Stimulated activated CD4-positive, alpha-beta T cell treated with anti-CD3 and anti-CD28 coated beads, Interleukin-2, amount 100 ng/mL, for 48 hours (primary cell): ENCODE measurements at regions not wholly inside any gene's neighbourhood (a gene's known extent, or its start where the extent isn't known, plus 50 kb on each side); places are given as distances from the start of the nearest gene placed in this dataset.
"Not testable (repeated sequence)": the region's sequence is repeated elsewhere in the genome, so short reads cannot be mapped to it uniquely, and the experiment has no call there.

Source experiments
- DNase-seq, 2 donors: peaks; one replicate each; pipeline ENCODE4 v3.0.0-alpha.2; 2020

DNA sequence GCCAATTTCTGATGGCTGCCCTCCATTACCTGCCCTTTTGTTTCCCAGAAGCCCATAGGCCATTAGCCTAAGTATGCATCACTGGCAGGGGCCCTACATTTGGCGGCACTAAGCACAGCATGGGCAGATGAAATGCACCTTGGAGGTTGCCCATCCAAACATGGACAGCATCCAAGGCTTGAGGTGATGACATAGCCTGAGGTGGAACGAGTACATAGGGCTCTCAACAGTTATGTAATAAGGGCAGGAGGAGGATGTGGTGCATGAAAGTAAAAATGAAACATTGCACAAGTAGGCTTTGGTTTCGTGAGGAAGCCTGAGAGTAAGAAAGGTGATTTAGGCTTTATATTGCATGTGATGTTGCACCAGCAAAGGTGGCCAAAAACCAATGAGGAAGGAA is 148.1 kb downstream of the FAM76B start:
- DNase-seq: no peak

- no peak for DNase-seq
Measured at GRCh38 chr11:95638501-95638900, 151.1 kb downstream of the FAM76B start.

- no peak for DNase-seq
Measured at GRCh38 chr11:95625164-95625900, 164.2 kb downstream of the FAM76B start.

- DNase-seq: no peak
Measured at GRCh38 chr11:95616256-95616804, 173.3 kb downstream of the FAM76B start.

GRCh38 chr11:95611827-95612226 is 177.8 kb downstream of the FAM76B start:
- DNase-seq: no peak

- DNase-seq: not testable (repeated sequence)
Measured at GRCh38 chr11:95610185-95610584, 179.4 kb downstream of the FAM76B start.

GRCh38 chr11:95608093-95608492 is 181.5 kb downstream of the FAM76B start:
- no peak for DNase-seq

DNA sequence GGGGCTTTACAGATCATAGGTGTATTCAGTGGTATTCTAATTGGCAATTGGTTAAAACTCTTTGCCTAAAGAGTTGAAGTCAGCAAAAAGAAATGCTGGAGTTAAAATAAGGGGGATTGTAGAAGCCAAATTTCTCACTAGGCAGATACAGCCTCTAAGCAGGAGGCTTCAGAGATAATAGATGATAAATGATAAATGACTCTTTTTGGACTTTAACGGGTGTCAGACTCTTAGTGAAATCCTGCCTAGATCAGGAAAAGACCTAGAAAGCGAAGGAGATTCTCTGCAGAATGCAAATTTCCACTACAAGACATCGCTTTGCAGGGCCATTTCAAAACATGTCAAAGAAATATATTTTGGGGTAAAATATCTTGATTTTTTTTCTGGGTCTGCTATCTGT is 182.8 kb downstream of the FAM76B start:
- no peak for DNase-seq

GRCh38 chr11:95605271-95605940 is 184.2 kb downstream of the FAM76B start:
- no peak for DNase-seq

GRCh38 chr11:95599959-95600586 is 189.5 kb downstream of the FAM76B start:
- DNase-seq: no peak

DNA sequence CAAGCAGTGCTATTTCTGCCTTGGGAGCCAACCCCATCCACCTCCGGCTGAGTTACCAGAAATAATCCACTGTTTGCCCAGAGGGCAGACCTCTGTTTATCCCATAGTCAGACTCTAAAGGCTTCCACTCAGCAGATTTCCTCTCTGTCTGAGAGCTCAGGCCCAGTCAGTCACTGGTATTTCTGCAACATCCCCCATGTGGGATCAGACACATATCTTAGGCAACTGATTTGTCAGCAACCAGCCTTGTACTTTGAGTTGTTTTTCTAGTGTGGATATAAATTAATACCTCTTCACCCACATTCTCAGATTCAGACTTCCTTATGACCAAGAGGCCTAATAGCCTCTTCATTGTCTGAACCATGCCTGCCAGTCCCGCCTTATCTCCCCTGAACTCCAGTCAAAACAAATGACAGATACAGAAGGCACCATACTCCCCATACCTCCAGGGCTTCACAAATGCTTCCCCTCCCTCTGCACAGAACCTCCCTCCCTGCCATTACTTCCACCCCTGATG is 193.6 kb downstream of the FAM76B start:
- DNase-seq: no peak

- no peak for DNase-seq
Measured at GRCh38 chr11:95595541-95595940, 194.0 kb downstream of the FAM76B start.

GRCh38 chr11:95593111-95593510 is 196.5 kb downstream of the FAM76B start:
- no peak for DNase-seq

- no peak for DNase-seq
Measured at GRCh38 chr11:95592471-95592870, 197.1 kb downstream of the FAM76B start.

DNA sequence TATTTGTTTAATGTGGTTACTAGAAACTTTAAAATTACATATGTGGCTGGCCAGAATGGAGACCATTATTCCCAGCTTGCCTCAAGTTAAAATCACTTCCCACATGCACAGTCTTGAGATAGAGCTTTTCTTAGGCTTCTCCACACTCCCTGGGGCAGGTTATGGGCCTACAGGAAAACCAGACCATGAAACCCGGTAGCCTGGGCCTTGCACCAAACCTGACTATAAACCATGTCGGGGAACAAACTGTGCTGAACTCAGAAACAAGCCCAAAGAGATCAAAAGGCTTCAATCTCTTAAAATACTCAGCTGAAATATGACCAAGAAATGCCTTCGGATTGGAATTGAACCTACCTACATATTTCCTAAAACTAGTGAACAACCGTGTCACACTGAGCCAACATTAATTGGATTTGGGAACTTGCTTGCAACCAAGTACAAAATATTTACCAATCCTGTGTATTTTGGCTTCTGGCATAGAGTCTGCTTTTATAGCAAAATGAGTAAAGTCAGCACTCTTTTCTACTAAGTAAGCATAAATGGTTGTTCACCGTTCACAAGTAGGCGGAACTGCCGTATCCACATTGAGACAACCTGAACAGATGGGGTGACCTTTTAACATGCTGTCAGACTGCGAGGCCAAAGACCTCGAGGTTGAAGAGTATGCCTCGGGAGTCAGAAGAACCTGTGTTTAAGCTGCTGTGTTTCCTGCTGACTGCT is 199.5 kb downstream of the FAM76B start:
- no peak for DNase-seq

- no peak for DNase-seq
Measured at GRCh38 chr11:95588821-95589220, 200.8 kb downstream of the FAM76B start.

- DNase-seq: no peak
Measured at GRCh38 chr11:95586661-95587060, 202.9 kb downstream of the FAM76B start.

DNA sequence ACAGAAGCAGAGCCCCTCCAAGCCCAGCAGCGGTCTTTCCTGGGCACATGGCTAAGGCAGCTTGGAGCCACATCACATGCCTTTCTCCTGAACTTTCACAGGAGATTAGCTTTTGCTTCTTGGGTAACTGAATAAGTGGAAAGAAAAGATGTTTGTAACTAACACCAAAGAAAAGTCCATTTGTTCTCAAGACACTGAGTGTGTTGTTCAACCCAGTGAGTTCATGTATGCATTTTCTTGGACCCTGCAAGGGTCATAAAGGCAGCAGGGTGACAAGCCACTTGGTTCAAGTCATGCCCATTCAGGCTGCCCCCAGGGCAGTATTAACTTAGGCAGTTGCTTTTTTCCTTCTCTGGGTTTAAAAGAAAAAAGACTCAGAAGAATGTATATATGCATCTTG is 203.4 kb downstream of the FAM76B start:
- DNase-seq: no peak

DNA sequence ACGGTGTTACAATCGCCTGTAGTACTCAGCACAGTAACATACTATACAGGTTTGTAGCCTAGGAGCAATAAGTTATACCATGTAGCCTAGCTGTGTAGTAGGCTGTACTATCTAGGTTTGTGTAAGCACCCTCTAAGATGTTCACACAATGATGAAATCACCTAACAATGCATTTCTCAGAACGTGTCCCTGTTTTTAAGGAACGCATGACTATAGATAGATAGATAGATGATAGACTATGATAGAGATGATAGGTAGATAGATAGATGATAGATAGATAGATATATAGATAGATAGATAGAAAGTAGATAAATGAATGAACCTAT is 203.9 kb downstream of the FAM76B start:
- no peak for DNase-seq

GRCh38 chr11:95585069-95585751 is 204.4 kb downstream of the FAM76B start:
- no peak for DNase-seq

DNA sequence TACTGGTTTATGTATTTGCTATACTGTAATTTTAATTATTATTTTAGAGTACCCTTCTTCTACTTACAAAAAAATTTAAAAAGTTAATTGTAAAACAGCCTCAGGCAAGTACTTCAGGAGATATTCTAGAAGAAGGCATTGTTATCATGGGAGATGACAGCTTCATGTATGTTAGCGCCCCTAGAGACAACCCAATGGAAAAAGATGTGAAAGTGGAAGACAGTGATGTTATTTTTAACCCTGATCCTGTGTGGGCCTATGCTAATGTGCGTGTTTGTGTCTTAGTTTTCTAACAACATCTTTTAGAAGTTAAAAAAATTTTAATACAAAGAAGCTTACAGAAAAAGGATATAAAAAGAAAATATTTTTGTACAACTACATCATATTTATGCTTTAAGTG is 205.0 kb downstream of the FAM76B start:
- DNase-seq: no peak

DNA sequence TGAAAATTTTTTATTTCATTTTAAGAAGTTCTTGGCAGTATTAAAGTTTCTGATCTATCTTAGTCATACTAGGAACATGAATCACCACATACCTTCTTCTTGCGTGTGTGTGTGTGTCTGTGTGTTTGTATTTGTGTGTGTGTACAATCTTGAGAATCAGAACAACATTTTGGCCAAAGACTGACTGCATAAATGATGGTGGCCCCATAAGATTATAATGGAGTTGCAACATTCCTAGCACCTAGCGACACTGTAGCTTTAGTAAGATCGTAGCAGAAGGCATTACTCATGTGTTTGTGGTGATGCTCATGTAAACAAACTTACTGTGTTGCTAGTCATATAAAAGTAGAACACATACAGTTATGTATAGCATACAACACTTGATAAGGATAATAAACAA is 205.4 kb downstream of the FAM76B start:
- no peak for DNase-seq
